SK-N-SH (cell line): ENCODE measurements at regions not wholly inside any gene's neighbourhood (a gene's known extent, or its start where the extent isn't known, plus 50 kb on each side); places are given as distances from the start of the nearest gene placed in this dataset.
"Not testable (repeated sequence)": the region's sequence is repeated elsewhere in the genome, so short reads cannot be mapped to it uniquely, and the experiment has no call there.

ENCODE experiments used
- CTCF ChIA-PET: fragments of 300-600, 350-600 bp; formaldehyde crosslinking; extraction: SDS; loops from one replicate; lab custom pipeline; 2021; lab: Yijun Ruan, JAX
- POLR2A ChIA-PET: fragments of 350-600 bp; sonication (Branson Sonifier 250); formaldehyde crosslinking; extraction: SDS; loops from one replicate; lab custom pipeline; 2020; ENCODE audit warnings: antibody characterized with exemption, inconsistent platforms; lab: Yijun Ruan, JAX
- DNase-seq: peaks from one replicate; pipeline ENCODE4 v3.0.0; 2012
- H2AFZ ChIP-seq: fragments of 200-600 bp; sonication (generic); 2 replicates; pipeline ENCODE4 v1.8.1; 2016; ENCODE audit warnings: antibody characterized with exemption, mild to moderate bottlenecking, low read depth
- H3F3A ChIP-seq: fragments of 200-600 bp; sonication (generic); replicated peaks from 2 replicates; pipeline ENCODE3; 2016; ENCODE audit warnings: antibody characterized with exemption, mild to moderate bottlenecking; ENCODE audit not compliant: insufficient read depth
- H3K27ac ChIP-seq, 2 experiments: fragments of 200-500 bp in 1 of 2; fragments of 200-600 bp in 1 of 2; sonication (Bioruptor generic) in 1 of 2; sonication (generic), shearing (Covaris generic) in 1 of 2; 2 replicates each; pipeline versions ENCODE4 v1.5.1 to v1.6.1; 2014 to 2016; ENCODE audit warnings: low read depth in 2 of 2, inconsistent platforms in 1 of 2, low read length in 1 of 2, mild to moderate bottlenecking in 1 of 2, mixed read lengths in 1 of 2
- H3K27me3 ChIP-seq: fragments of 200-600 bp; sonication (generic), shearing (Covaris generic); 2 replicates; pipeline ENCODE4 v1.6.1; 2016; ENCODE audit warnings: mixed run types; ENCODE audit not compliant: insufficient read depth
- H3K36me3 ChIP-seq, 2 experiments: fragments of 200-500 bp in 1 of 2; fragments of 200-600 bp in 1 of 2; sonication (Bioruptor generic) in 1 of 2; sonication (generic) in 1 of 2; replicated peaks in 1 of 2; 2 replicates each; pipeline versions ENCODE3 to v1.5.1; 2014 to 2016; ENCODE audit warnings: low read length in 1 of 2, mild to moderate bottlenecking in 1 of 2; ENCODE audit not compliant: insufficient read depth in 2 of 2, control insufficient read depth in 1 of 2
- H3K4me1 ChIP-seq, 2 experiments: fragments of 200-500 bp in 1 of 2; fragments of 200-600 bp in 1 of 2; sonication (Bioruptor generic) in 1 of 2; sonication (generic), shearing (Covaris generic) in 1 of 2; 2 replicates each; pipeline versions ENCODE4 v1.5.1 to v1.6.1; 2014 to 2016; ENCODE audit warnings: low read depth in 1 of 2, low read length in 1 of 2, mixed run types in 1 of 2; ENCODE audit not compliant: insufficient read depth in 2 of 2, control insufficient read depth in 1 of 2
- H3K4me2 ChIP-seq: fragments of 200-600 bp; sonication (generic), shearing (Covaris generic); 2 replicates; pipeline ENCODE4 v1.6.1; 2017; ENCODE audit warnings: mixed run types
- H3K4me3 ChIP-seq, 2 experiments: fragments of 200-500 bp in 1 of 2; fragments of 200-600 bp in 1 of 2; sonication (Bioruptor generic) in 1 of 2; sonication (generic), shearing (Covaris generic) in 1 of 2; 2 replicates each; pipeline versions ENCODE4 v1.5.1 to v1.8.1; 2014 to 2016; ENCODE audit warnings: low read depth in 2 of 2, inconsistent platforms in 1 of 2, low read length in 1 of 2, mild to moderate bottlenecking in 1 of 2, mixed read lengths in 1 of 2, moderate library complexity in 1 of 2
- H3K79me2 ChIP-seq: fragments of 200-600 bp; sonication (generic); 2 replicates; pipeline ENCODE4 v1.8.1; 2017; ENCODE audit warnings: mild to moderate bottlenecking; ENCODE audit not compliant: insufficient read depth
- H3K9ac ChIP-seq: fragments of 200-600 bp; sonication (generic); 2 replicates; pipeline ENCODE4 v1.6.1; 2017; ENCODE audit warnings: mixed run types
- H3K9me2 ChIP-seq: fragments of 200-600 bp; sonication (generic); 2 replicates; pipeline ENCODE4 v1.6.1; 2017; ENCODE audit warnings: mixed run types
- H3K9me3 ChIP-seq: fragments of 200-600 bp; sonication (generic); 2 replicates; pipeline ENCODE4 v1.6.1; 2017; ENCODE audit warnings: mixed run types, mild to moderate bottlenecking, moderate library complexity
- H4K20me1 ChIP-seq: fragments of 200-600 bp; sonication (generic); 2 replicates; pipeline ENCODE4 v1.6.1; 2017; ENCODE audit warnings: mild to moderate bottlenecking, mixed run types; ENCODE audit not compliant: insufficient read depth
- EP300 ChIP-seq, 2 experiments: IDR thresholded peaks; 2 replicates each; pipeline versions ENCODE4 v1.4.0 to v1.6.1; 2012; ENCODE audit warnings: borderline replicate concordance in 1 of 2, low read depth in 1 of 2, low read length in 1 of 2
- FOSL2 ChIP-seq: IDR thresholded peaks from 2 replicates; pipeline ENCODE4 v1.4.0; 2012; ENCODE audit warnings: low read depth, mild to moderate bottlenecking, moderate library complexity, borderline replicate concordance
- FOXJ3 ChIP-seq: sonication (generic); formaldehyde crosslinking; IDR thresholded peaks from 2 replicates; pipeline ENCODE4 v1.5.1; 2020; ENCODE audit warnings: mild to moderate bottlenecking, missing genetic modification reagents
- FOXM1 ChIP-seq: IDR thresholded peaks from 2 replicates; pipeline ENCODE4 v1.4.0; 2012; ENCODE audit warnings: low read depth, mild to moderate bottlenecking
- GATA2 ChIP-seq: sonication (generic); formaldehyde crosslinking; IDR thresholded peaks from 2 replicates; pipeline ENCODE4 v1.5.0; 2020; ENCODE audit warnings: mild to moderate bottlenecking, missing genetic modification reagents
- IRF3 ChIP-seq: fragments of 150-350 bp; IDR thresholded peaks from 2 replicates; pipeline ENCODE4 v1.6.1; 2016; ENCODE audit warnings: mild to moderate bottlenecking, low read depth, low read length
- MXI1 ChIP-seq: IDR thresholded peaks from 2 replicates; pipeline ENCODE4 v1.6.1; 2012; ENCODE audit warnings: mild to moderate bottlenecking, low read depth, low read length, improper control_type of control experiment
- NFIC ChIP-seq: IDR thresholded peaks from 2 replicates; pipeline ENCODE4 v1.4.0; 2012; ENCODE audit warnings: borderline replicate concordance
- POLR2AphosphoS5 ChIP-seq: IDR thresholded peaks from 2 replicates; pipeline ENCODE4 v1.6.1; 2012; ENCODE audit warnings: low read depth, low read length
- USF2 ChIP-seq: fragments of 150-350 bp; IDR thresholded peaks from 2 replicates; pipeline ENCODE4 v1.6.1; 2017; ENCODE audit warnings: antibody characterized with exemption, low read length, low read depth, borderline replicate concordance
- YY1 ChIP-seq: IDR thresholded peaks from 2 replicates; pipeline ENCODE4 v1.4.0; 2012; ENCODE audit warnings: low read depth, mild to moderate bottlenecking
- WGBS: methylation state at CpG from one replicate; pipeline ENCODE4 v1.1.6; 2017; ENCODE audit warnings: low lambda C conversion rate; 5-methylcytosine and 5-hydroxymethylcytosine counted together
- TF ChIP-seq, protein P1 (sequence below): IDR thresholded peaks from 2 replicates; pipeline ENCODE4 v1.4.0; 2012; ENCODE audit warnings: low read depth

- Histone ChIP-seq H3K4me3 (no peak overlapping the region), H3F3A (no peaks in the 10 kb centered on the region), H3K36me3 (no peaks in the 10 kb centered on the region), H3K27me3 (no peaks in the 10 kb centered on the region; the same call in 1 of the 2 replicates), H4K20me1 (no peaks in the 10 kb centered on the region), H2AFZ (no peak overlapping the region), H3K4me2 (no peak overlapping the region), H3K4me1 (no peaks in the 10 kb centered on the region; a peak in 1 of 4 replicates), H3K27ac (no peak overlapping the region), H3K9me3 (no peaks in the 10 kb centered on the region), H3K9me2 (no peaks in the 10 kb centered on the region), H3K79me2 (no peaks in the 10 kb centered on the region), H3K9ac (no peak overlapping the region)
- TF ChIP-seq POLR2AphosphoS5 (no peak), NFIC (no peak), FOSL2 (no peak), FOXM1 (no peak), YY1 (no peak), IRF3 (no peak), MXI1 (no peak), USF2 (no peak), GATA2 (CRISPR knock-in tag) (no peak), FOXJ3 (CRISPR knock-in tag) (no peak), EP300 (IDR thresholded peaks at IDR 0.05; ENCODE audit: borderline replicate concordance in 1 of 2, low read depth in 1 of 2, low read length in 1 of 2) (no peak)
- TF ChIP-seq, protein P1, sequence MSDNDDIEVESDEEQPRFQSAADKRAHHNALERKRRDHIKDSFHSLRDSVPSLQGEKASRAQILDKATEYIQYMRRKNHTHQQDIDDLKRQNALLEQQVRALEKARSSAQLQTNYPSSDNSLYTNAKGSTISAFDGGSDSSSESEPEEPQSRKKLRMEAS: no peak
- no peak for DNase-seq
- 36% methylated on average over 3 of the region's 3 CpGs for whole genome bisulfite sequencing
- POLR2A ChIA-PET: no interaction called here
- CTCF ChIA-PET: no interaction called here
These were observed 94.6 kb upstream of the IGFBPL1 start for GRCh38 chr9:38518826-38519225.

DNA sequence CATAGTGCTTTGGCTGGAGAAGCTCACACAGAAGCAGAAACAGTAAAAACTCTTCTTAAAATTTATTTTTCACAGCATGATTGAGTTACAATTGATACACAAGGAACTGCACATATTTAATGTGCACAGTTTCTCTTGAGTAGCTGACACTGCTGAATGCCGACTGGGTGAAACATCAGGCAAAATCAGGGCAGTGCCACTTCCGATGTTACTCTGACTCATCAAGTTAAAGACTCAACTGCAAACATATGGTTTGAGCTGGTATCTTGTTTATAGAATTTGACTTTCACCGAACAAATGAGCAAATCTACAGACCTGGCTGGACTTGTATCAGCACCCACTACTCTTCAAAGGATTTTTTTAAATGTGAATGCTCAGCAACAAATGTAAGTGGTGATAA, 92.0 kb upstream of the IGFBPL1 start:
- POLR2A ChIA-PET: not testable (repeated sequence)

GRCh38 chr9:38515055-38515454, 90.8 kb upstream of the IGFBPL1 start:
- H4K20me1 ChIP-seq, H3K36me3 ChIP-seq, H3K9ac ChIP-seq, POLR2A ChIA-PET, H3K4me2 ChIP-seq, H3K27me3 ChIP-seq, H3K4me3 ChIP-seq, H3F3A ChIP-seq, H3K9me2 ChIP-seq, CTCF ChIA-PET, H3K4me1 ChIP-seq, H3K27ac ChIP-seq, DNase-seq, H2AFZ ChIP-seq, H3K9me3 ChIP-seq, H3K79me2 ChIP-seq: not testable (repeated sequence)
- 31% methylated on average over 3 of the region's 3 CpGs for WGBS

More for the DNA sequence above, 92.0 kb upstream of the IGFBPL1 start:
- H3K27me3 ChIP-seq, H3K4me1 ChIP-seq, H3K36me3 ChIP-seq, H3K4me2 ChIP-seq, DNase-seq, CTCF ChIA-PET, H3F3A ChIP-seq, H3K79me2 ChIP-seq, H4K20me1 ChIP-seq, H3K9ac ChIP-seq, H3K9me2 ChIP-seq, H3K4me3 ChIP-seq, H3K27ac ChIP-seq, H3K9me3 ChIP-seq: not testable (repeated sequence)
- H2AFZ ChIP-seq: peak overlapping the region; percentile 13; the same call in 1 of the 2 replicates
- WGBS: 18% methylated on average over 3 of the region's 3 CpGs

DNA sequence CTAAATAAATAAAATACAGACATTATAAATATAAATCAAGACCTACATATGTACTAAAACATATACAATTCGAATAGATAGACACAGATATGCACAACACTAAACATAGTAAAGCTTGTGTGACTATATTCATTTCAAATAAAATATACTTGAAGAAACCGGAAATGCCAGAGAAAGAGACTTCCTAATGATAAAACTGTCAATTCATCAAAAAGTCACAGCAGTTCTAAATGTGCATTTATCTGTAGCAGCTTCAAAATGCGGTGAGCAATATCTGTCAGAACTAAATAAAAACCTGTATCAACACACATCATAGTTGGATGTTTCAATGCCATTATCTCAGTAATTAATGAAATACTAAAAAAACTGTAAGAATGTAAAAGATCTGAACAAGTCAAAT, 86.1 kb upstream of the IGFBPL1 start:
- H3K9ac ChIP-seq, H3K36me3 ChIP-seq, H3K9me3 ChIP-seq, H3K79me2 ChIP-seq, CTCF ChIA-PET, H4K20me1 ChIP-seq, H3K9me2 ChIP-seq, H2AFZ ChIP-seq, H3K4me2 ChIP-seq, DNase-seq, H3K4me1 ChIP-seq, H3F3A ChIP-seq, H3K27ac ChIP-seq, H3K27me3 ChIP-seq, H3K4me3 ChIP-seq, POLR2A ChIA-PET: not testable (repeated sequence)
- 52% methylated on average over 3 of the region's 3 CpGs for WGBS
